ENCODE measurements at regions not wholly inside any gene's neighbourhood (a gene's known extent, or its start where the extent isn't known, plus 50 kb on each side); places are given as distances from the start of the nearest gene placed in this dataset.
A peak's percentile ranks its signal among the peaks of the same experiment; 100 is the strongest.

- no peak for DNase-seq
These were observed 275.5 kb downstream of the MAP2K4 start for GRCh38 chr17:12296209-12296625.

GRCh38 chr17:12301551-12301950 is 280.9 kb downstream of the MAP2K4 start:
- no peak for DNase-seq

- DNase-seq, result no peak
These were observed 282.0 kb downstream of the MAP2K4 start for GRCh38 chr17:12302711-12303110.

GRCh38 chr17:12310811-12311210 is 290.1 kb downstream of the MAP2K4 start:
- no peak for DNase-seq

GRCh38 chr17:12312692-12313091 is 292.0 kb downstream of the MAP2K4 start:
- DNase-seq, result no peak

GRCh38 chr17:12313786-12314185 is 293.1 kb downstream of the MAP2K4 start:
- DNase-seq, result no peak

GRCh38 chr17:12316021-12316420 is 295.3 kb downstream of the MAP2K4 start:
- no peak for DNase-seq

- no peak for DNase-seq
These were observed 298.0 kb downstream of the MAP2K4 start for GRCh38 chr17:12318571-12319266.

- no peak for DNase-seq
These were observed 299.6 kb downstream of the MAP2K4 start for GRCh38 chr17:12320286-12320685.

GRCh38 chr17:12328204-12328603 is 307.5 kb downstream of the MAP2K4 start:
- no peak for DNase-seq

- no peak for DNase-seq
These were observed 309.8 kb downstream of the MAP2K4 start for GRCh38 chr17:12330456-12330855.

- no peak for DNase-seq
These were observed 320.7 kb downstream of the MAP2K4 start for GRCh38 chr17:12341328-12341727.

GRCh38 chr17:12342161-12342560 is 321.5 kb downstream of the MAP2K4 start:
- DNase-seq, result no peak

- peak; percentile 16 for DNase-seq
These were observed 322.1 kb downstream of the MAP2K4 start for GRCh38 chr17:12342609-12343435.

- no peak for DNase-seq
These were observed 317.2 kb upstream of the MYOCD start for GRCh38 chr17:12348476-12348875.

- no peak for DNase-seq
These were observed 316.4 kb upstream of the MYOCD start for GRCh38 chr17:12349297-12349696.

GRCh38 chr17:12352127-12352526 is 313.6 kb upstream of the MYOCD start:
- DNase-seq, result no peak

- no peak for DNase-seq
These were observed 308.1 kb upstream of the MYOCD start for GRCh38 chr17:12357600-12357999.

- no peak for DNase-seq
These were observed 307.2 kb upstream of the MYOCD start for GRCh38 chr17:12358477-12358876.

GRCh38 chr17:12362853-12363455 is 302.7 kb upstream of the MYOCD start:
- DNase-seq, result no peak

GRCh38 chr17:12365805-12366204 is 299.9 kb upstream of the MYOCD start:
- no peak for DNase-seq

GRCh38 chr17:12369065-12369464 is 296.6 kb upstream of the MYOCD start:
- no peak for DNase-seq

- DNase-seq, result no peak
These were observed 289.4 kb upstream of the MYOCD start for GRCh38 chr17:12376276-12376675.

GRCh38 chr17:12386225-12386624 is 279.5 kb upstream of the MYOCD start:
- no peak for DNase-seq

All from stimulated activated CD4-positive, alpha-beta T cell treated with anti-CD3 and anti-CD28 coated beads, Interleukin-1b, Interleukin-23, amount 100 ng/mL, for 48 hours (primary cell).